GM13976 (cell line): ENCODE measurements at regions not wholly inside any gene's neighbourhood (a gene's known extent, or its start where the extent isn't known, plus 50 kb on each side); places are given as distances from the start of the nearest gene placed in this dataset.
"Not testable (repeated sequence)": the region's sequence is repeated elsewhere in the genome, so short reads cannot be mapped to it uniquely, and the experiment has no call there.

ENCODE experiments used
- DNase-seq: peaks from one replicate; pipeline ENCODE4 v3.0.0; 2012; ENCODE audit warnings: low spot score
- CTCF ChIP-seq: IDR thresholded peaks from 2 replicates; pipeline ENCODE4 v1.5.1; 2012; ENCODE audit warnings: borderline replicate concordance, mild to moderate bottlenecking; ENCODE audit not compliant: insufficient read depth; ENCODE audit errors: extremely low read depth, missing control alignments, control extremely low read depth
- in situ Hi-C: fragments of 300-500 bp; cut with MboI; formaldehyde crosslinking; loops from one replicate; pipeline ENCODE4 v1.12.0; 2022; ENCODE audit warnings: low sequenced_read_pairs, mixed read lengths, inconsistent platforms; ENCODE audit not compliant: unreplicated experiment

GRCh38 chr6:159525445-159526025 lies 167.5 kb downstream of the SOD2 start:
- TF ChIP-seq CTCF, result no peak
- in situ Hi-C loops, result no loop called here
- DNase-seq, result no peak

DNA sequence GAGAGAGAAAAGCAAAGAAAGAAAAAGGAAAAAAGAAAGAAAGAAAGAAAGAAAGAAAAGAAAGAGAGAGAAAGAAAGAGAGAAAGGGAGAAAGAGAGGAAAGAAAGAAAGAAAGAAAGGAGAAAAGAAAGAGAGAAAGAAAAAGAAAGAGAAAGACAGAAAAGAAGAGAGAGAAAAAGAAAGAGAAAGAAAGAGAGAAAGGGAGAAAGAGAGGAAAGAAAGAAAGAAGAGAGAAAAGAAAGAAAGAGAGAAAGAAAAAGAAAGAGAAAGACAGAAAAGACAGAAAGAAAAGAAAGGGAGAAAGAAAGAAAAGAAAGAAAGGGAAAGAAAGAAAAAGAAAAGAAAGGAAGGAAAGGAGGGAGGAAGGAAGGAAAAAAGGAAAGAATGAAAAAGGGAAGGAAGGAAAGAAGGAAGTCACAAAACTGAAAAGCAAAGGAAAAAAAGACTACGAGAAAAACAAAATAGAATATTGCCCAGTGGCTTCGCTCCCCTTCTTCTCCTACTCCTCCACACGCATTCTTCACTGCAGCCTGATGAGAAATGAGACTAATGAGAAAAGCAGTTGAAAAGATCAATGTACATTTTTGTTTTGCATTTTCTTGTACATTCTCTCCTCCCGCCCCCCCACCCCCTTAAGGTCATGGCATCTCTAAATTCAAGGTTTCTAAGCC lies 170.0 kb downstream of the SOD2 start:
- DNase-seq, result no peak
- in situ Hi-C loops, result no loop called here
- no peak for TF ChIP-seq CTCF

GRCh38 chr6:159521962-159522361 lies 171.1 kb downstream of the SOD2 start:
- in situ Hi-C loops, result no loop called here
- no peak for TF ChIP-seq CTCF
- no peak for DNase-seq

GRCh38 chr6:159520002-159520401 lies 173.0 kb downstream of the SOD2 start:
- DNase-seq, result no peak
- in situ Hi-C loops, result no loop called here
- no peak for TF ChIP-seq CTCF

- in situ Hi-C loops, DNase-seq: not testable (repeated sequence)
These were observed 177.2 kb downstream of the SOD2 start for GRCh38 chr6:159515811-159516210.

GRCh38 chr6:159513914-159514313 lies 179.1 kb downstream of the SOD2 start:
- no peak for DNase-seq
- in situ Hi-C loops, result no loop called here
- TF ChIP-seq CTCF, result no peak

- TF ChIP-seq CTCF, result no peak
These were observed 179.8 kb downstream of the SOD2 start for GRCh38 chr6:159513074-159513720.

More at GRCh38 chr6:159513074-159513720, 179.8 kb downstream of the SOD2 start:
- in situ Hi-C loops, result no loop called here
- DNase-seq, result no peak
